Middle frontal gyrus (tissue), 1 donor: ENCODE measurements at regions not wholly inside any gene's neighbourhood (a gene's known extent, or its start where the extent isn't known, plus 50 kb on each side); places are given as distances from the start of the nearest gene placed in this dataset.

Experiments
- DNase-seq: peaks from one replicate; pipeline ENCODE4 v3.0.0-alpha.2; 2015; ENCODE audit warnings: low spot score; ENCODE audit errors: extremely low spot score

DNA sequence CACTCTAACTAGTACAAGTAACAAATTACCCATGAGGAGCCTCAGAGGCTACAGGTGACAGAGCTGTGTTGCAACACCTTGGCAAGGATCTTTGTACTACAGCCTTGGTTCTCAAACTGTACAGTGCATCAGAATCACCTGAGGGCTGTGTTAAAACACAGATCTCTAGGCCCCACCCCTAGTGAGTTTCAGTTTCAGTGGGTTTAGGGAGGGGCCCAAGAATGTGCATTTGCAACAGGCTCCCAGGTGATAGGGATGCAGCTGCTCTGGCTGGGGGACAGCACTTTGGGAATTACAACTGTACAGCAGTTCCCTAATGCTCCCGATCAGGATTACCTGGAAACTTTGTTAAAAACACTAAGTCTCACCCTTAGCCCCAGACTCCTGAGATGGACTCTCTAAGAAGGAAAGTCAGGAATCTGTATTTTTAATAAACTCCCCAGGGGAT is 66.1 kb upstream of the NR2F2 start:
- DNase-seq: no peak

DNA sequence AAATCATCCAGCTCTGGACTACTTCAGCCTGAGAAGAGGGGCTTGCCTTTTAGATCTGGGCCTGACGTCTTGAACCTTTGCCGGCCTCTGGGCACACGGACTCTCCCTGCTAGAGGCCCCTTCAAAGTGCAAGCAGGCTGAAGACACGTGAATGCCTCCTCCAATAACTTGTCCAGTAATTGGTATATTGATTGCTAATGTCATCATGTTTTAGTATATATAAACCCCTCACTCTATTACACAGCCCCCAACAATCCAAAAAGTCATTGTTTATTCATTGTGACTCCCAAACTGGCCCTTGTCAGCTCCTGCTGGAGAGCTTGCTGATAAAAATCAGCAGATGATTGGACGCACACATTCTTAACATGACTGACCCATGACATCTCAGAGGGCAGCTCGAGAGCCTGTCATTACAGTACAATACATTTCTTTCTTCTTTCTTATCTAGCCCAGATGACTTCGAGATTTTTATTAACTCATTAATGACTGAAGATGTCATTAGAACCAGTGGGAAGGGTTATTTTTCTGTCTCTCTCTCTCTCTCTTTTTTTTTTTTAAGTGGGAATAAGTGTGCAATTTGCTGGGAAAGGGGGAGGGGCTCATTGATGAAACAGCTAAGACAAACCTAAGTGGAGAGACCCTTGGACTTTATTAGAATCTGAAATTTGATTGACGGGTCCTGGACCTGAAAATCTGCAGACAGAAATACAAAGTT is 65.5 kb upstream of the NR2F2 start:
- no peak for DNase-seq

DNA sequence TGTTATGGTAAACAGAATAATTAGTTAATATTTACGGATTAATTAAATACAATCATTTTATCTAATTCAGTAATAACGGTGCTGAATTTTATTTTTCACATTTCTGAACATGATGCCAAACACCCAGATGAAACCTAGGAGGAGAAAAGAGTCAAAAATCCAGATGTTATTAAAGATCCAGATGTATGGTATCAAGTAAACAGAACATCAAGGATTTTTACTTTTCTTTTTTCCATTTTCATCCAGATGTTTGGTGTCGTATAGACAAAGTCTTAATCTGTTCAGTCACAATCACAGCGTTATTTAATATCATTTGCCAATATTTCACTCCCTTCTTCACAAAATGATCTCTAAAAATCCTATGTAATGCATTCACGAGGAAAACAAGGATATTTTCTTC is 64.0 kb upstream of the NR2F2 start:
- no peak for DNase-seq

DNA sequence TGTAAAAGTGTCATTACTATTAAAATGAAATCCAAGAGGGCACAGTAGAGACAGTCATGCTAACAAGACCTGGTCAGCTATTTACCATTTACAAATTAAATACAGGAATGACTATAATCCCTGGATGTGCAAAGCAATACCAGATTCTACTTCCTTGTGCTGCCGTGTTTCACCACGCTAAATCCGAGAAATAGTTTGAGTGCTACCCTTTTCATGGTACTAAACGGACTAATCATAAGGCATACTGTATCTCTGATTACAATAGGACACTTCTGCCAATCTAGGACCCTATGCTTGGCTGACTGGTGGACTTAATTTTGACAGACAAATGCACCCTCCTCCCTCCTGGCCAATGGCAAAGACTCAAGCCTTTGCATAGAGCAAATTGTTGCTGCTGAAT is 63.0 kb upstream of the NR2F2 start:
- DNase-seq: no peak

DNA sequence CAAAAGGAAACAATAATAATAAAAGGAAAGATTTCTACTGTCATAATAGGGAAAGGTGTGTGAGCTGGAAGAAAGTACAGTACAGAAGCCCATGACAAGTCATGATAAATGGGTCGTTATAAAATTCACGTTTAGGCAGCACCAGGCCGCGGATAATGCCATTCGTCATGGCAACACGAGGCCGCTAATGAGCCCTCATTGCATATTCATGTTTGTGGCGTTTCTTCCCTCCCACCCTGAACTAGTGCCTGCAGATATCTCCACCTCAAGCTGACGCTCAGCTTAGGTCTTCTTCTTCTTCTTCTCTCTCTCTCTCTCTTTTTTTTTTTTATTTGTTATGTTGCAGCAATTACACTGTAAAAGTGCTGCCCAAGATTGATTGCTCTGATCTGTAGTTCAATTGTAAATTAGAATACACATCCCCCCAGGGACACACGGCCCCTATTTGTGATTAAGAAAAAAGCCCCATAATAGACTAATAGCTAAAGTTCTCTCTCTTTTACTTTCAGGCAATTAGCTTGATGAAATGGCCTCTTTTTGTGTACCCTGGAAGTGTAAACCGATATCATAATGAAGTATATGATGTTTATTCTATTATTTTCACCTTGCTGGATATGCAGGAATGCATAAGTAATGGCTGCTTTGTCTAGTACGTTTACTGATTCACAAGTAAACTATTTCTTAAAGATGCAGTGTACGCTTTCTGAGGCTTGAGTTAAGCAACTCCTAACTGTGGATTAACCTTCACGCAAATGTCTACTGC is 61.9 kb upstream of the NR2F2 start:
- no peak for DNase-seq

DNA sequence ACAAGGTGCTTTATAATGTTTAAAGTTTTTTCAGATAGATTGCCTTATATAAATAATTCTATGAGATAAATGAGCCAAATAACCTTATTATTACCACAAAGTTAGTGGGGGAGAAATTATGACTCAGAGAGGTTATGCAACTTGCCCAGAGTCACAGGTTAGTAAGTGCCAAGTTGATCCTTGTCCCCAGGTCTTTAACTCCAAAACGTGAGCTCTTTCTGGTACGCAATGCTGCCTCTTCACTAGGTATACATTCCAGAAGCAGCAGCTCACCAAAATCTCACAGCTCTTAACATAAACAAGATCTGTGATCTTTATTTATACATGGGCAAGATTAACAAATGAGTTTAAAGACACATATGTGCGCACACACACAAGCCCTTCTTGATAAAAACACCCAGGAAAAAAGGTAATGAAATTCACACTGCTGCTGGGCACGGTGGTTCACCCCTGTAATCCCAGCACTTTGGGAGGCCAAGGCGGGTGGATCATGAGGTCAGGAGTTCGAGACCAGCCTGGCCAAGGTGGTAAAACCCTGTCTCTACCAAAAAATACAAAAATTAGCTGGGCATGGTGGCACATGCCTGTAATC is 59.8 kb upstream of the NR2F2 start:
- no peak for DNase-seq

DNA sequence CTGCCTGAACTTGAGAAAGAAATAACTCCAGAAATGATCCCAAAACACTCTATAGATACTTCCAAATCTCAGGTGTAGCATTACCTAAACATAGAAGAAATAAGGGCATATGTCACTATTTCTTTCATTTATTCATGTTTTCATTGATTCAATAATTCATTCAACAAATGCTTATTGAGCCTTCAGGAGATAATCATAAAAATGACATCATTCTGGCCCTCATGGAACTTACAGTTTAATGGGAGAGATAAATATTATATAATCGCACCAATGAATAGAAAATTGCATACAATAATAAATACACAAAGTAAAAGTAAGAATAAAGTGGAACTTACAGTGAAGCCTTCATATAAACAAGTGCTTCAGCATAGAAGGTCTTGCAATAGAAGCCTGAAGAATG is 58.1 kb upstream of the NR2F2 start:
- DNase-seq: no peak

DNA sequence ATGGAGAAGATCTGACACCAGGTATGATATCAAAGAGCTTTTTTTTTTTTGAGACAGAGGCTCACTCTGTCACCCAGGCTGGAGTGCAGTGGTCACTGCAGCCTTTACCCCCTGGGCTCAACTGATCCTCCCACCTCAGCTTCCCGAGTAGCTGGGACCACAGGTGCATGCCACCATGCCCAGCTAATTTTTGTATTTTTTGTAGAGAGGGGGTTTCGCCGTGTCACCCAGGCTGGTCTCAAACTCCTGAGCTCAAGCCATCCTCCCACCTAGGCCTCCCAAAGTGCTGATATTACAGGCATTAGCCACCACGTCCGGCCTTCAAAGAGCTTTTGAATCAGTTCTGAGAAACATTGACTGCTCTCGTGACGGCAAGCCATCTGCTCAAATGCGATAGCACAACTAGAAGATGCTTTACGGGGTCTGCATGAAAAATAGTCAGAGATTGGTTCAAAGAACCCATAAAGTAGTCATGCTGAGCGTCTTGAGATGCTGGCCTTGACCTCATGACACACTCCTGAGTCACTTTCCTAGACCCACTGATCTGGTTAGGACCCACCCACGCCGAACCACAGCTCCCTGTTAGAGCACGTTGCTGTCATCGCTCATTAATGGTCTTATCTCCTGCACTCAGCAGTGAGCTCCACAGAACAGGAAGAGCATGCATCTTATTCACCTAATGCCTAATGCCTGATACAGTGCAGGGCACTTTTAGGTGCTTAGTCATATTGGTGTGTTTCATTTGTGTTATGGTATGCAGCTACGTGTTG is 57.0 kb upstream of the NR2F2 start:
- no peak for DNase-seq

DNA sequence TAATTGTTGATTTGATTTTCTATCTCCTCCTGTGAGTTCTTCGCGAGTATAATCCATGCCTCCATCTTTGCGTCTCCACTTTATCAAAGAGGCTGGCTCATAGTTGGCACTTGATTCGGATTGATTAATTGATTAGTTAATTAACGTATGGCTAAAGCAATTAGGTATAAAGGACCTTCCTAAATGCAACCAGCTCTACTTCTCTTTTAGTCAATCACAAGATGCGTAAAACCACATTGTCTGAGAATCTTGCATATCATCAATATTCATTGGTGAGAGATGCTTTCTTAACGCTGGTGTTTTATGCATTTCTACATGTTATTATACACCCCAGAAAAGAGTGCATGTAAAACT is 56.4 kb upstream of the NR2F2 start:
- no peak for DNase-seq

DNA sequence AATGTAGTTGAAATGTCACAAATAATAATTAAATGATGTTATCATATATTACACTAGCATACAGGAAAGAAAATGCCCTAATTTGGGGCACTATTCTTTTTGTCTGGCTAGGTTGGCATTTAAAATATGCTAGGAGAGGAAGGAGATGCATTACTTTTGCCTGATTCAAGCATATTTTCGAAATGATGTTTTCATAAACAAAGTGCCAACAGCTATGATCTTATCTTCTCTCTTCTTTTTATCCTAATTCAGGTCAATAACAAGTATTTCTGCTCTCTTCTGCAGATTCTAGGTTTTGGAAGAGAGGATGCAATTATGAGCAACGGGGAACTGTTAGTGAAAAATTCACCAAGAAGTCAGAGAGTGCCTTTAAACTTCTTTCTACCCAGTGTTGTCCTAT is 55.8 kb upstream of the NR2F2 start:
- DNase-seq: no peak

DNA sequence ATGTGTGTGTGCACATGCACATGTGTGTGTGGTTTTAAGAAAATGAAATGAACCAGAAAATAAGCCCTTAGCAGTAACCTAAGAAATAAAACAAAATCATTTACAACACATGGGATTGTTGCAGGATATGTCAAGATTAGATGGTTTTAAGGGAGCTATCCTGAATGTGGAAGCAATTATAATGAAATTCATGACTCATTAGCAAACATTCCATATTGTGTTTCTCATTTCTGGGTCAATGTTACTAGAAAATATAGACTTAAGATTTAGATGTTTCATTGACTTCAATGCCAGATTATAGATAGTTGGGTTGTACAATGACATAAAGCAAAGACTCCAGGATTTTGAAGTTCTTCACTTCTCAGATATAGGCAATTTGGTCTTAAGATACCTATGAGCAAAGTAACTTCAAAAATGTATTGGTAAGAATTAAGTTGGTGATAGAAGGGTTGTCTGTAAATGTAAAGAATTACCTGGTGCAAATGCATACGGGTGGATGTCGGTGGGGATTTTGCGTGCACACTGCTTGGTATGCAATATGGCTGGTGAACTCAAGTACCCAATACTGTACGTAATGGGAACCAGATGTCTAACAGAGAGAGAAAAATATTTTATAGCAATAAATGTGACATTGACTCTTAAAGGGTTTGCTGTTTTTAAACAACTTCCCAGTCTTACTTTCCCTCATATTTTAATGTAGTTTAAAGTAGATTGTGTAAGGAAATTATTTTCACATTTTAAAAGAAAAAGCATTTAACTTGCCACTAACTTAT is 53.9 kb upstream of the NR2F2 start:
- no peak for DNase-seq
